Left ventricle myocardium inferior (tissue), 1 donor: ENCODE measurements at regions not wholly inside any gene's neighbourhood (a gene's known extent, or its start where the extent isn't known, plus 50 kb on each side); places are given as distances from the start of the nearest gene placed in this dataset.

Source experiments
- DNase-seq: peaks from one replicate; pipeline ENCODE4 v3.0.0-alpha.2; 2020
- H3K27ac ChIP-seq: fragments of 200-600 bp; replicated peaks from 2 replicates; pipeline ENCODE4 v1.8.0; 2021
- H3K27me3 ChIP-seq: fragments of 200-600 bp; 2 replicates; pipeline ENCODE4 v1.8.0; 2021; ENCODE audit warnings: low read depth
- H3K36me3 ChIP-seq: fragments of 200-600 bp; 2 replicates; pipeline ENCODE4 v1.8.0; 2021
- H3K4me1 ChIP-seq: fragments of 200-600 bp; 2 replicates; pipeline ENCODE4 v1.8.0; 2021
- H3K4me3 ChIP-seq: fragments of 200-600 bp; 2 replicates; pipeline ENCODE4 v1.8.0; 2021; ENCODE audit warnings: mild to moderate bottlenecking, moderate library complexity
- H3K9me3 ChIP-seq: fragments of 200-600 bp; replicated peaks from 2 replicates; pipeline ENCODE4 v1.8.0; 2021
- CTCF ChIP-seq: fragments of 200-600 bp; IDR thresholded peaks from 2 replicates; pipeline ENCODE4 v1.8.0; 2021; ENCODE audit warnings: antibody characterized with exemption, mild to moderate bottlenecking, borderline replicate concordance
- intact Hi-C: fragments of 100-400 bp; cut with micrococcal nuclease; formaldehyde crosslinking; loops from one replicate; pipeline ENCODE4 v1.11.0; 2022
- donor health status: DM: no; HTN: yes; CAD: no; lungs with severe emphysema.

- H3K27ac ChIP-seq = no peak overlapping the region
- intact Hi-C loops = no loop called here
- TF ChIP-seq CTCF = no peak
- no peaks in the 10 kb centered on the region for H3K36me3 ChIP-seq
- H3K4me1 ChIP-seq = no peaks in the 10 kb centered on the region
- H3K9me3 ChIP-seq = no peaks in the 10 kb centered on the region
- DNase-seq = no peak
- peaks cover 86% of the 10 kb centered on the region for H3K27me3 ChIP-seq
- no peak overlapping the region for H3K4me3 ChIP-seq
These were observed 97.2 kb upstream of the SHANK2 start for GRCh38 chr11:71349627-71350026.

GRCh38 chr11:71343828-71344400 is 91.5 kb upstream of the SHANK2 start:
- intact Hi-C loops = no loop called here
- Histone ChIP-seq H3K27ac (no peak overlapping the region), H3K36me3 (no peaks in the 10 kb centered on the region), H3K4me1 (no peaks in the 10 kb centered on the region), H3K9me3 (no peaks in the 10 kb centered on the region), H3K4me3 (no peak overlapping the region), H3K27me3 (peaks cover 98% of the 10 kb centered on the region)
- DNase-seq = no peak
- TF ChIP-seq CTCF = no peak

- Histone ChIP-seq H3K27me3 (peaks cover 98% of the 10 kb centered on the region), H3K9me3 (no peaks in the 10 kb centered on the region), H3K4me3 (no peak overlapping the region), H3K4me1 (no peaks in the 10 kb centered on the region), H3K36me3 (no peaks in the 10 kb centered on the region), H3K27ac (no peak overlapping the region)
- TF ChIP-seq CTCF = peak; percentile 45
- intact Hi-C loops = no loop called here
- no peak for DNase-seq
These were observed 90.8 kb upstream of the SHANK2 start for GRCh38 chr11:71342951-71343827.

GRCh38 chr11:71342116-71342515 is 89.7 kb upstream of the SHANK2 start:
- Histone ChIP-seq H3K4me1 (no peaks in the 10 kb centered on the region), H3K27me3 (peaks cover 94% of the 10 kb centered on the region), H3K4me3 (no peak overlapping the region), H3K27ac (no peak overlapping the region), H3K9me3 (no peaks in the 10 kb centered on the region), H3K36me3 (no peaks in the 10 kb centered on the region)
- no peak for TF ChIP-seq CTCF
- intact Hi-C loops = no loop called here
- DNase-seq = no peak

- intact Hi-C loops = no loop called here
- H3K27me3 ChIP-seq = peaks cover 94% of the 10 kb centered on the region
These were observed 89.2 kb upstream of the SHANK2 start for GRCh38 chr11:71341596-71341995.

More at GRCh38 chr11:71341596-71341995, 89.2 kb upstream of the SHANK2 start:
- TF ChIP-seq CTCF = no peak
- DNase-seq = no peak
- Histone ChIP-seq H3K27ac (no peak overlapping the region), H3K4me1 (no peaks in the 10 kb centered on the region), H3K9me3 (no peaks in the 10 kb centered on the region), H3K4me3 (no peak overlapping the region), H3K36me3 (no peaks in the 10 kb centered on the region)
